IMR-90 (cell line): ENCODE measurements at regions not wholly inside any gene's neighbourhood (a gene's known extent, or its start where the extent isn't known, plus 50 kb on each side); places are given as distances from the start of the nearest gene placed in this dataset.

Source experiments
- ATAC-seq: fragments of 200-7000 bp; cut with Tn5 transposase; 2 replicates; pipeline ENCODE4 v1.9.1; 2020; ENCODE audit warnings: low read depth, mild to moderate bottlenecking, moderate library complexity
- BruUV-seq: library from RNA; stranded (reverse); fragments of 400-500 nt; replicated peaks from 2 replicates; lab custom pipeline; 2021; lab: Mats Ljungman, UMichigan
- CTCF ChIA-PET: fragments of 300-600 bp; formaldehyde crosslinking; extraction: SDS; loops from one replicate; lab custom pipeline; 2021; ENCODE audit warnings: antibody characterized with exemption; lab: Yijun Ruan, JAX
- POLR2A ChIA-PET: fragments of 300-600 bp; sonication (Branson Sonifier 250); formaldehyde crosslinking; loops from one replicate; lab custom pipeline; 2022; ENCODE audit warnings: antibody characterized with exemption; ENCODE audit not compliant: unreplicated experiment; lab: Charles Lee
- DNase-seq: peaks from one replicate; pipeline ENCODE4 v3.0.0; 2013
- H2AFZ ChIP-seq: replicated peaks from 2 replicates; pipeline ENCODE3; 2013; ENCODE audit warnings: low read length, mild to moderate bottlenecking; ENCODE audit not compliant: poor library complexity
- H2AK5ac ChIP-seq: 2 replicates; pipeline ENCODE4 v1.6.1; 2013; ENCODE audit warnings: low read depth, low read length, inconsistent platforms
- H2AK9ac ChIP-seq: replicated peaks from 2 replicates; pipeline ENCODE3; 2013; ENCODE audit warnings: mild to moderate bottlenecking, low read depth, low read length, moderate library complexity; ENCODE audit not compliant: poor library complexity
- H2BK120ac ChIP-seq: 2 replicates; pipeline ENCODE4 v1.6.1; 2013; ENCODE audit warnings: low read depth, low read length, inconsistent platforms
- H2BK15ac ChIP-seq: 3 replicates; pipeline ENCODE4 v1.6.1; 2013; ENCODE audit warnings: low read depth, low read length, inconsistent platforms
- H2BK20ac ChIP-seq: 2 replicates; pipeline ENCODE4 v1.6.1; 2013; ENCODE audit warnings: low read depth, mild to moderate bottlenecking, inconsistent platforms, low read length, moderate library complexity
- H2BK5ac ChIP-seq: 2 replicates; pipeline ENCODE4 v1.6.1; 2013; ENCODE audit warnings: mild to moderate bottlenecking, low read depth, low read length, inconsistent platforms; ENCODE audit not compliant: poor library complexity, severe bottlenecking
- H3K14ac ChIP-seq: replicated peaks from 2 replicates; pipeline ENCODE4 v1.6.1; 2013; ENCODE audit warnings: low read depth, low read length, inconsistent platforms
- H3K18ac ChIP-seq: 2 replicates; pipeline ENCODE4 v1.6.1; 2013; ENCODE audit warnings: low read depth, low read length, control low read depth
- H3K23ac ChIP-seq: 2 replicates; pipeline ENCODE4 v1.6.1; 2013; ENCODE audit warnings: low read depth, low read length, inconsistent platforms
- H3K27ac ChIP-seq: 2 replicates; pipeline ENCODE4 v1.5.1; 2013; ENCODE audit warnings: mild to moderate bottlenecking, control low read depth, low read length; ENCODE audit not compliant: insufficient read depth
- H3K27me3 ChIP-seq: 2 replicates; pipeline ENCODE4 v1.6.1; 2013; ENCODE audit warnings: low read length; ENCODE audit not compliant: control insufficient read depth, insufficient read depth
- H3K36me3 ChIP-seq: 2 replicates; pipeline ENCODE4 v1.6.1; 2013; ENCODE audit warnings: low read length, mixed read lengths; ENCODE audit not compliant: control insufficient read depth, insufficient read depth
- H3K4ac ChIP-seq: 2 replicates; pipeline ENCODE4 v1.6.1; 2013; ENCODE audit warnings: low read depth, low read length, inconsistent platforms
- H3K4me1 ChIP-seq: 2 replicates; pipeline ENCODE4 v1.6.1; 2013; ENCODE audit warnings: low read length, mixed read lengths; ENCODE audit not compliant: control insufficient read depth, insufficient read depth
- H3K4me2 ChIP-seq: 2 replicates; pipeline ENCODE4 v1.6.1; 2013; ENCODE audit warnings: low read depth, mild to moderate bottlenecking, control low read depth, low read length, moderate library complexity
- H3K4me3 ChIP-seq: 2 replicates; pipeline ENCODE4 v1.5.1; 2013; ENCODE audit warnings: low read depth, mild to moderate bottlenecking, control low read depth, low read length, moderate library complexity; ENCODE audit not compliant: insufficient read depth
- H3K56ac ChIP-seq: 2 replicates; pipeline ENCODE4 v1.6.1; 2013; ENCODE audit warnings: low read length, inconsistent platforms; ENCODE audit not compliant: insufficient read depth; ENCODE audit errors: extremely low read depth
- H3K79me1 ChIP-seq, 2 experiments: 2 replicates each; pipeline ENCODE4 v1.6.1; 2013; ENCODE audit warnings: low read length in 2 of 2, inconsistent platforms in 1 of 2, low read depth in 1 of 2
- H3K9ac ChIP-seq: 2 replicates; pipeline ENCODE4 v1.6.1; 2013; ENCODE audit warnings: low read depth, low read length, control low read depth
- H3K9me1 ChIP-seq: 2 replicates; pipeline ENCODE4 v1.6.1; 2013; ENCODE audit warnings: low read length, inconsistent platforms; ENCODE audit not compliant: insufficient read depth
- H3K9me3 ChIP-seq: 2 replicates; pipeline ENCODE4 v1.6.1; 2013; ENCODE audit warnings: low read length; ENCODE audit not compliant: control insufficient read depth, insufficient read depth
- H4K20me1 ChIP-seq: 2 replicates; pipeline ENCODE4 v1.6.1; 2013; ENCODE audit warnings: low read length, inconsistent platforms; ENCODE audit not compliant: insufficient read depth
- H4K5ac ChIP-seq: 2 replicates; pipeline ENCODE4 v1.6.1; 2013; ENCODE audit warnings: mild to moderate bottlenecking, low read depth, low read length, control low read depth
- H4K8ac ChIP-seq, 2 experiments: 2 replicates each; pipeline ENCODE4 v1.6.1; 2013; ENCODE audit warnings: low read depth in 2 of 2, low read length in 2 of 2, control low read depth in 1 of 2, inconsistent platforms in 1 of 2
- H4K91ac ChIP-seq: 2 replicates; pipeline ENCODE4 v1.6.1; 2013; ENCODE audit warnings: low read depth, low read length, inconsistent platforms; ENCODE audit not compliant: insufficient read depth
- BHLHE40 ChIP-seq: fragments of 150-350 bp; IDR thresholded peaks from 2 replicates; pipeline ENCODE4 v1.6.1; 2016; ENCODE audit warnings: mild to moderate bottlenecking, low read depth, low read length
- CEBPB ChIP-seq: IDR thresholded peaks from 2 replicates; pipeline ENCODE4 v1.6.1; 2012; ENCODE audit warnings: low read depth, low read length, improper control_type of control experiment
- CHD1 ChIP-seq: IDR thresholded peaks from 2 replicates; pipeline ENCODE4 v1.6.1; 2012; ENCODE audit warnings: low read depth, low read length, improper control_type of control experiment
- FOS ChIP-seq: fragments of 150-350 bp; IDR thresholded peaks from 2 replicates; pipeline ENCODE4 v1.6.1; 2016; ENCODE audit warnings: low read depth, low read length
- MAFK ChIP-seq: IDR thresholded peaks from 2 replicates; pipeline ENCODE4 v1.6.1; 2012; ENCODE audit warnings: low read depth, low read length, improper control_type of control experiment
- MAZ ChIP-seq: IDR thresholded peaks from 2 replicates; pipeline ENCODE4 v1.6.1; 2012; ENCODE audit warnings: low read depth, mild to moderate bottlenecking, low read length, improper control_type of control experiment, moderate library complexity, borderline replicate concordance
- NFE2L2 ChIP-seq: fragments of 150-350 bp; IDR thresholded peaks from 2 replicates; pipeline ENCODE4 v1.6.1; 2016; ENCODE audit warnings: low read depth, mild to moderate bottlenecking, low read length
- POLR2A ChIP-seq: IDR thresholded peaks from 2 replicates; pipeline ENCODE4 v1.6.1; 2012; ENCODE audit warnings: mild to moderate bottlenecking, low read depth, low read length
- RAD21 ChIP-seq: IDR thresholded peaks from 2 replicates; pipeline ENCODE4 v1.6.1; 2012; ENCODE audit warnings: low read length, improper control_type of control experiment
- RCOR1 ChIP-seq: IDR thresholded peaks from 2 replicates; pipeline ENCODE4 v1.6.1; 2012; ENCODE audit warnings: mild to moderate bottlenecking, low read length, improper control_type of control experiment; ENCODE audit not compliant: insufficient replicate concordance
- RFX5 ChIP-seq: IDR thresholded peaks from 2 replicates; pipeline ENCODE4 v1.8.0; 2012; ENCODE audit warnings: low read depth, mild to moderate bottlenecking, low read length, moderate library complexity
- SMC3 ChIP-seq: fragments of 150-350 bp; IDR thresholded peaks from 2 replicates; pipeline ENCODE4 v1.6.1; 2016; ENCODE audit warnings: low read depth, mild to moderate bottlenecking, antibody characterized with exemption, low read length, moderate library complexity
- USF2 ChIP-seq: fragments of 150-350 bp; IDR thresholded peaks from 2 replicates; pipeline ENCODE4 v1.6.1; 2017; ENCODE audit warnings: mild to moderate bottlenecking, antibody characterized with exemption, low read length, low read depth
- WGBS, 2 experiments: methylation state at CpG; one replicate each; pipeline versions ENCODE4 v1.1.5 to v1.1.7; 2013; ENCODE audit warnings: missing lambda C conversion rate in 2 of 2; ENCODE audit not compliant: insufficient read length in 1 of 2; ENCODE audit errors: extremely low coverage in 2 of 2; 5-methylcytosine and 5-hydroxymethylcytosine counted together
- dilution Hi-C: fragments of 300-500 bp; cut with HindIII; formaldehyde crosslinking; loops from one replicate; pipeline ENCODE4 v1.14.3; 2018; ENCODE audit warnings: low sequenced_read_pairs; ENCODE audit not compliant: unreplicated experiment
- in situ Hi-C: fragments of 300-500 bp; cut with MboI; formaldehyde crosslinking; loops from 3 replicates; pipeline ENCODE4 v1.14.3; 2019; ENCODE audit warnings: low sequenced_read_pairs, inconsistent platforms, mixed read lengths
- intact Hi-C: fragments of 100-400 bp; cut with micrococcal nuclease; formaldehyde crosslinking; loops from 2 replicates; pipeline ENCODE4 v1.10.0; 2022
- TF ChIP-seq, protein P1 (sequence below): fragments of 150-350 bp; IDR thresholded peaks from 2 replicates; pipeline ENCODE4 v1.6.1; 2016; ENCODE audit warnings: low read depth, mild to moderate bottlenecking, low read length, moderate library complexity, borderline replicate concordance
- TF ChIP-seq, protein P2 (sequence below): conservative IDR thresholded peaks from 2 replicates; pipeline ENCODE4 v1.5.1; 2012; ENCODE audit warnings: mild to moderate bottlenecking, low read depth, low read length, improper control_type of control experiment

GRCh38 chr6:106789428-106790148, 160.2 kb downstream of the QRSL1 start:
- Histone ChIP-seq H3K4me1 (no peaks in the 10 kb centered on the region), H4K20me1 (no peaks in the 10 kb centered on the region), H3K4ac (no peak overlapping the region), H4K5ac (no peak overlapping the region), H2AFZ (no peak overlapping the region), H3K56ac (no peak overlapping the region), H3K4me2 (no peak overlapping the region), H2AK5ac (no peak overlapping the region), H3K27me3 (peaks cover 2% of the 10 kb centered on the region), H3K4me3 (no peak overlapping the region), H3K27ac (no peak overlapping the region), H3K18ac (no peak overlapping the region), H3K9ac (no peak overlapping the region), H2BK15ac (no peak overlapping the region), H3K14ac (no peak overlapping the region), H3K9me1 (no peaks in the 10 kb centered on the region), H3K9me3 (no peaks in the 10 kb centered on the region), H4K8ac (no peak overlapping the region), H2AK9ac (no peak overlapping the region), H2BK5ac (no peak overlapping the region), H3K79me1 (no peaks in the 10 kb centered on the region), H4K91ac (no peak overlapping the region), H2BK20ac (no peak overlapping the region), H2BK120ac (no peak overlapping the region), H3K23ac (no peak overlapping the region), H3K36me3 (no peaks in the 10 kb centered on the region)
- no TSS peak for BruUV-seq
- intact Hi-C loops: no loop called here
- DNase-seq (no peak), ATAC-seq (no peak)
- in situ Hi-C loops: no loop called here
- ChIA-PET CTCF (no interaction called here), POLR2A (no interaction called here)
- TF ChIP-seq MAFK: no peak
- no peak for TF ChIP-seq SMC3
- TF ChIP-seq FOS: no peak
- no peak for TF ChIP-seq POLR2A
- no peak for TF ChIP-seq RCOR1
- no peak for TF ChIP-seq NFE2L2
- no peak for TF ChIP-seq CHD1
- no peak for TF ChIP-seq USF2
- no peak for TF ChIP-seq RFX5
- TF ChIP-seq, protein P1, sequence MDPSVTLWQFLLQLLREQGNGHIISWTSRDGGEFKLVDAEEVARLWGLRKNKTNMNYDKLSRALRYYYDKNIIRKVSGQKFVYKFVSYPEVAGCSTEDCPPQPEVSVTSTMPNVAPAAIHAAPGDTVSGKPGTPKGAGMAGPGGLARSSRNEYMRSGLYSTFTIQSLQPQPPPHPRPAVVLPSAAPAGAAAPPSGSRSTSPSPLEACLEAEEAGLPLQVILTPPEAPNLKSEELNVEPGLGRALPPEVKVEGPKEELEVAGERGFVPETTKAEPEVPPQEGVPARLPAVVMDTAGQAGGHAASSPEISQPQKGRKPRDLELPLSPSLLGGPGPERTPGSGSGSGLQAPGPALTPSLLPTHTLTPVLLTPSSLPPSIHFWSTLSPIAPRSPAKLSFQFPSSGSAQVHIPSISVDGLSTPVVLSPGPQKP: no peak
- TF ChIP-seq, protein P2, sequence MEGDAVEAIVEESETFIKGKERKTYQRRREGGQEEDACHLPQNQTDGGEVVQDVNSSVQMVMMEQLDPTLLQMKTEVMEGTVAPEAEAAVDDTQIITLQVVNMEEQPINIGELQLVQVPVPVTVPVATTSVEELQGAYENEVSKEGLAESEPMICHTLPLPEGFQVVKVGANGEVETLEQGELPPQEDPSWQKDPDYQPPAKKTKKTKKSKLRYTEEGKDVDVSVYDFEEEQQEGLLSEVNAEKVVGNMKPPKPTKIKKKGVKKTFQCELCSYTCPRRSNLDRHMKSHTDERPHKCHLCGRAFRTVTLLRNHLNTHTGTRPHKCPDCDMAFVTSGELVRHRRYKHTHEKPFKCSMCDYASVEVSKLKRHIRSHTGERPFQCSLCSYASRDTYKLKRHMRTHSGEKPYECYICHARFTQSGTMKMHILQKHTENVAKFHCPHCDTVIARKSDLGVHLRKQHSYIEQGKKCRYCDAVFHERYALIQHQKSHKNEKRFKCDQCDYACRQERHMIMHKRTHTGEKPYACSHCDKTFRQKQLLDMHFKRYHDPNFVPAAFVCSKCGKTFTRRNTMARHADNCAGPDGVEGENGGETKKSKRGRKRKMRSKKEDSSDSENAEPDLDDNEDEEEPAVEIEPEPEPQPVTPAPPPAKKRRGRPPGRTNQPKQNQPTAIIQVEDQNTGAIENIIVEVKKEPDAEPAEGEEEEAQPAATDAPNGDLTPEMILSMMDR: no peak
- TF ChIP-seq BHLHE40: no peak
- no peak for TF ChIP-seq RAD21
- TF ChIP-seq MAZ: no peak
- no peak for TF ChIP-seq CEBPB
- dilution Hi-C loops: no loop called here
- no CpG with 5 or more reads among the region's 3 CpGs for WGBS, 2 experiments
